MG63 (cell line): ENCODE measurements at regions not wholly inside any gene's neighbourhood (a gene's known extent, or its start where the extent isn't known, plus 50 kb on each side); places are given as distances from the start of the nearest gene placed in this dataset.
"Not testable (repeated sequence)": the region's sequence is repeated elsewhere in the genome, so short reads cannot be mapped to it uniquely, and the experiment has no call there.

ENCODE experiments used
- DNase-seq: peaks from one replicate; pipeline ENCODE4 v3.0.0-alpha.2; 2020
- H3K27me3 ChIP-seq: fragments of 250-450 bp; sonication (Bioruptor Pico); 2 replicates; pipeline ENCODE4 v1.5.1; 2020; ENCODE audit warnings: mild to moderate bottlenecking, moderate library complexity
- H3K36me3 ChIP-seq: fragments of 250-450 bp; sonication (Bioruptor Pico); 2 replicates; pipeline ENCODE4 v1.5.1; 2020; ENCODE audit warnings: mild to moderate bottlenecking, moderate library complexity
- H3K4me3 ChIP-seq: fragments of 250-450 bp; sonication (Bioruptor Pico); 2 replicates; pipeline ENCODE4 v1.5.1; 2020; ENCODE audit warnings: mild to moderate bottlenecking, moderate library complexity
- H3K9me3 ChIP-seq: fragments of 250-450 bp; sonication (Bioruptor Pico); 2 replicates; pipeline ENCODE4 v1.5.1; 2020; ENCODE audit warnings: mild to moderate bottlenecking, moderate library complexity

DNA sequence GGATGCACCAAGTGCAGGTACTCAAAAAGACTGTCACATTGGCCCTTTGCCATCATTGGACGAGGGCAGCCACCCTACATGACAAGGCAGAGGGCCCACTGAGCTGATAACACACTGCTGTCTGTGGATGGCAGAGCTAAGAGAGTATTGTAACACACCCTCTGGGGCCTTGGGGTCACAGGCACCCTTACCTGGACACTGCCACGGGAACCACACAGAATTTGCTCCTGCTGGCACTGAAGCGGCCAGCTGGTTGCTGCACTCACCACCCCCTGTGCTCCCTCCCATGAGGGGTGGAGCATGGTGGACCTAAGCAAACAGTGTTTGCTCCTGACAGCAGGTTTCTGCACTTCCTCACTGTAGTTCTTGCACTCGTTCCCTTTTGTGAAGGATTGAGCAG lies 208.2 kb upstream of the SGO1 start:
- Histone ChIP-seq H3K36me3 (no peaks in the 10 kb centered on the region), H3K4me3 (no peak overlapping the region), H3K27me3 (no peaks in the 10 kb centered on the region), H3K9me3 (no peaks in the 10 kb centered on the region)
- no peak for DNase-seq

- H3K36me3 ChIP-seq, result no peaks in the 10 kb centered on the region
- no peak overlapping the region for H3K4me3 ChIP-seq
- no peaks in the 10 kb centered on the region for H3K27me3 ChIP-seq
- no peak for DNase-seq
- H3K9me3 ChIP-seq, result no peaks in the 10 kb centered on the region
These were observed 205.6 kb upstream of the SGO1 start for GRCh38 chr3:20391644-20392043.

DNA sequence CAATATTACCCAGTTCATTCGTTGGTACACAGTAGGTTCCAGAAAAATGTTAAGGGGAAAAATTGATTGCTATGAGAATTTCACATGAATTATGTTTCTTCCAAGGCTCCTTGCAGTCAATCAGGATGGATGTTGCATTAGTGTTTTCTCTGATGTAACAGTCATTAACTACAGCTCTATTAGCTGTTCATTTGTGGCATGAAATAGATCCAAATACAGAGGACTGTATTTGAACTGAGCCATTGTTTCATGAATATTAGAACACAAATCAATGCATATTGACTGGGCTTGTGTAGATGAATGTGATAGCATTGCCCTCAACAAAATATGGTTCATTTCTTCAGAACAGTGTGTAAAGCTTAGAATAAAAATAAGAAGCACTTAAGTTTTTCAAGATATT lies 203.0 kb upstream of the SGO1 start:
- Histone ChIP-seq H3K36me3 (no peaks in the 10 kb centered on the region), H3K4me3 (no peak overlapping the region), H3K9me3 (no peaks in the 10 kb centered on the region), H3K27me3 (no peaks in the 10 kb centered on the region)
- DNase-seq, result no peak

DNA sequence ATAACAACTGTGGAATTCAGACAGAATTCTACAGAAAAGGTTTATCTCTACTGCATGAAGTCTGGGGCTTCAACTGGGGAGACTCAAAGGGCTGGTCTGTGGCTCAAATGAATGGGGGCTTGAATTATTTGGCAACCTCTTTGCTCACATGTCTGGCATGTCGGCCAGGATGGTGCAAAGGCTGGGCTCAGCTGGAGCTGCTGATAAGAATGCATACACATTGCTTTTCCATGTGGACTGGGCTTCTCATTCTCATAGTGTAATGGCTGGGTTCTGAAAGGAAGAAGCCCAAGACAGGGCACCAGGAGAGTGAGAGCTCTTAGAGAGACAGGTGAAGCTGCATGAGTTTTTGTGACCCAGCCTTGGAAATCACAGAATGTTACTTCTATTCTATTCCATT lies 194.3 kb upstream of the SGO1 start:
- Histone ChIP-seq H3K9me3 (no peaks in the 10 kb centered on the region), H3K27me3 (no peaks in the 10 kb centered on the region), H3K4me3 (no peak overlapping the region), H3K36me3 (no peaks in the 10 kb centered on the region)
- DNase-seq, result no peak

DNA sequence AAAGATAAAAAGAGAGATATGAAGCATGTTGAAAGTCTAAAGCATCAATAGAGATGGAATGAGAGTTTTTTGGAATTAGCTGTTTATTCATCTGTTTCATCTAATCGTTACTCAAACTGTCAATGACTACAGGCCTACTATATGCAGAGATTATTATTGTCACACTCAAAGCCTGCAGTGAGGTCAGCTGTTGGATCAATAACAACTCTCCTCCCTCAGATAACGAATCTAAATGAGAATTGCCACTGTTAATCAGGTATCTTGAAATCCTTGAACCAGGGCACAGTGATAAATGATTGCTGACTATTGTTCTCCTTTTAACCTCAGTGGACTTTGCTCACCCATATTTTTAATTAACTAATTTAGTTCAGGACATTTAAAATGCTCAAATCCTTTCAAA lies 192.3 kb upstream of the SGO1 start:
- Histone ChIP-seq H3K36me3 (no peaks in the 10 kb centered on the region), H3K4me3 (no peak overlapping the region), H3K27me3 (no peaks in the 10 kb centered on the region), H3K9me3 (no peaks in the 10 kb centered on the region)
- no peak for DNase-seq

- no peak for DNase-seq
- H3K27me3 ChIP-seq, result no peaks in the 10 kb centered on the region
- H3K4me3 ChIP-seq, result no peak overlapping the region
- H3K9me3 ChIP-seq, result no peaks in the 10 kb centered on the region
- no peaks in the 10 kb centered on the region for H3K36me3 ChIP-seq
These were observed 190.7 kb upstream of the SGO1 start for GRCh38 chr3:20376665-20377217.

DNA sequence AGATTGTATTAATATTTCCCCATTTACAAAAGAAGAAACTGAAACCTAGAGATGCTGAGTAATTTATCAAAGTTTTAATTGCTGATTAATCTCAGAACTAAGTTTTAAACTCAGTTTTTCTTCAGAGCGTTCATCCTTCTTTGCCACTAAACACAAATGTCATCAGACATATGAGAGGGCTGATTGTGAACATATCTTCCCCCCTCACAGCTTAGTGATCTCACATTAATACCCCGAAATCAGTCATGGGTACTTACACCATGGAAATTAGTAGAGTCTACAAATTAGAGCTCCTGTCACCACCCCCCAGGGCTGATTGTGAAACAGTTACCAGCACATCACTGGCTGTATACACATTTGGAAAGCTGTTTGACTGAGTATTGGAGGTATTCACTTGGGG lies 189.3 kb upstream of the SGO1 start:
- Histone ChIP-seq H3K9me3 (no peaks in the 10 kb centered on the region), H3K4me3 (no peak overlapping the region), H3K27me3 (no peaks in the 10 kb centered on the region), H3K36me3 (no peaks in the 10 kb centered on the region)
- DNase-seq, result no peak

DNA sequence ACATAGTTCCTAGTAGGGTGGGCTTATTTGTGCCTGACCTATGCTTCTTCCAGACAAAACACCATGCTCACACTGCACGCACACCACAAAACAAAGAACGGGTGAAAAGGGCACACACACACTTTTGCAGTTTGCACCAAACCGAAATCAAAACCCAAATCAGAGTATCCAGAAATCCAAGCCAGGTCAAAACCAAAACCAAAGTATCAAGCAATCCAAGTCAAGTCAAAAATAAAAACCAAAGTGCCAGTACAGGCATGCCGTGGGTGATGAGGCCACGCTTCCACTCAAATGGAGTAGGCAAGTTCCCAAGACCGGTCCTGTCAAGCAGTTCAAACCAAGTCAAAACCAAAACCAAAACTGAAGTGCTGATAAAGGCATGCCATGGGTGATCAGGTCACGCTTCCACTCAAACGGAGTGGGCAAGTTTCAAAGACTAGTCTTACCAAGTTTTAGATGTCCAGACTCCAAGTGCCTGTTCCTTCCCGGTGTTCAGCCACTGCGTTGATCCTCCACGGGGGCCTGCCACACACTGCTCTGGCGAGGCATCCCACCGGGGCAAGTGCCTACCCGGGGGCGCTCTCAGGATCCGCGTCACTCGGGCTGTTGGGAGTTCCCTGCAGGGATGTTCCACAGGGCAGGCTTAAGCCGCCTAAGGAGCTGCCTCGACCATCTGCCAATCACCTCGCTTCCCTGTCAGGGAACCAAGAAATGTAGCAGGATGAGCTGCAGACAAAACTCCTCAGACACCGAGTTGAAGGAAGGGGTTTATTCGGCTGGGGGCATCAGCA lies 184.5 kb upstream of the SGO1 start:
- not testable (repeated sequence) for DNase-seq, H3K9me3 ChIP-seq, H3K36me3 ChIP-seq, H3K27me3 ChIP-seq, H3K4me3 ChIP-seq

GRCh38 chr3:20361000-20361399 lies 175.0 kb upstream of the SGO1 start:
- Histone ChIP-seq H3K4me3 (no peak overlapping the region), H3K36me3 (no peaks in the 10 kb centered on the region), H3K27me3 (no peaks in the 10 kb centered on the region), H3K9me3 (no peaks in the 10 kb centered on the region)
- no peak for DNase-seq

DNA sequence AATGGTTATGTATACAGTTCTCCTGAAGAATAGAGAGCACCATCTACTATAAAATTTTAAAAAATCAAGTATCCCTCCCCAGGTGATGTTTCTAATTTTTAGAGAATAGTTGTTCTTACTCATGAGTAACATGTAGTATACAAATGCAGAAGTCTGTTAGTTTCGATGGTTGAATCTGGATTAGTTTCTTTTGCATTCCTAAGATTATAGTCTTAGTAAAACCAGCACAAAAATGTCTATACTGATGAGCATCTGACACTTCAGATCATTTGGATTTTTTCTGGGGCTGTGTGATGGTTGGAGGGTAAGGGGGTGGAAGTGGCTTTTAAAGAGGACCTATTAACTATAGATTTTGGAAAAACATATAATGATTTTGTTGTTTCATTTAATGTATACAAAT lies 167.3 kb upstream of the SGO1 start:
- H3K27me3 ChIP-seq, result no peaks in the 10 kb centered on the region
- no peaks in the 10 kb centered on the region for H3K9me3 ChIP-seq
- H3K36me3 ChIP-seq, result no peaks in the 10 kb centered on the region
- DNase-seq, result no peak
- no peak overlapping the region for H3K4me3 ChIP-seq

DNA sequence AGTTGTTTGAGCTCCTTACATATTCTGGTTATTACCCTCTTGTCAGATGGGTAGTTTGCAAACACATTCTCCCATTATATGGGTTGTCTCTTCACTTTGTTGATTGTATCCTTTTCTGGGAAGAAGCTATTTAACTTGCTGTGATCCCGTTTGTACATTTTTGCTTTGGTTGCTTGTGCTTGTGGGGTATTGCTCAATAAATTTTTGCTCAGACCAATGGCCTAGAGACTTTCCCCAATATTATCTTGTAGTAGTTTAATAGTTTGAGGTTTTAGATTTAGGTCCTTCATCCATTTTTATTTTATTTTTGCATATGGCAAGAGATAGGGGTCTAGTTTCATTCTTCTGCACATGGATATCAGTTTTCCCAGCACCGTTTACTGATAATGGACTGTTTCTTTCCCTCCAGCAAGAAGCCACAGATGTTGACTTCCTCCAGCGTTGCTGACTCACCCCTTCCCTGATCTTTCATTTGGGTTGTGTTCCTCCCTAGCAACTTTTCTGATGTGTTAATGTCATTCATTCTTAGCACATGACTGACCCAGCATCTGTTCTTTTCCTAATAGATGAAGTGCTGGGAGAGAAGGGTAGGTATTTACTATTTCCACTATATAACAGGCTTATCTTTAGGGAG lies 166.7 kb upstream of the SGO1 start:
- no peak for DNase-seq

GRCh38 chr3:20350449-20350848 lies 164.4 kb upstream of the SGO1 start:
- no peaks in the 10 kb centered on the region for H3K9me3 ChIP-seq
- DNase-seq, result no peak
- H3K4me3 ChIP-seq, result no peak overlapping the region
- H3K36me3 ChIP-seq, result no peaks in the 10 kb centered on the region
- no peaks in the 10 kb centered on the region for H3K27me3 ChIP-seq

More for the DNA sequence above, 166.7 kb upstream of the SGO1 start:
- Histone ChIP-seq H3K27me3 (no peaks in the 10 kb centered on the region), H3K36me3 (no peaks in the 10 kb centered on the region), H3K4me3 (no peak overlapping the region), H3K9me3 (no peaks in the 10 kb centered on the region)

DNA sequence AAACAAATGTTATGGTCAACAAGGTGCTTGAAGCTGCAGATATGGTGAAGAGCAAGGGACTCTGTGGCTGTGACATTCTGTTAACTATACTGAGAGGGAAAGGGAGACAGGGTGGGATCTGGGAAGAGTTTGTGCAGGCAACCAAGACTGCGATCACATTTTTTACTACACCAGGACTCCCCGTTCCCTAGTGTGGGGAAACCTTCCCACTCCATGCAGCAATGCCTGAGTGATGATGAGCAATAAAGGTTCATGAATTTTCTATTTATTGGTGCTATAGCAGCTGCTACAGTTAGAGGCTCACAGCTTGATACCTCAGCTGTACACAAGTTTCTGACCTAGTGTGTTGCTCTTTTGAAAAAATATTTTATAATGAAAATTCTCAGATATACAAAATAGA lies 160.9 kb upstream of the SGO1 start:
- no peak for DNase-seq
- Histone ChIP-seq H3K36me3 (no peaks in the 10 kb centered on the region), H3K4me3 (no peak overlapping the region), H3K9me3 (no peaks in the 10 kb centered on the region), H3K27me3 (no peaks in the 10 kb centered on the region)

DNA sequence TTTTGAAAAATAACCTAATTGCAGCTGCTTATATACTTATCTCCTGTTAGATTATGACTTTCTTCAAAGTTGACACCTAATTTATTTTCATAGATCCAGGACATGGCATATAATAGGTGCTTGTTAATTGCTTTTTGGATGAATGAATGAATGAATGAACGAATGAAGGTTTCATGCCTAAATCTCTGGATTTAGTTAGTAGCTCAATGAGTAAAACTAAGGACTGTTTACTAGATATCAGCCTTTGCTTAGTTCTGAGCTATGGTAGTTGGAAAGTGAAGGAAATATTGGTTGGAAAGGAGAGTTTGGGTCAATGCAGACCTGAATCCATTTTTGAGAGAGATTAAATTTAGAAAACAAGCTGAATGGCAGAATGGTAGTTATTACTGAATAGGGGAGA lies 160.4 kb upstream of the SGO1 start:
- no peak overlapping the region for H3K4me3 ChIP-seq
- H3K27me3 ChIP-seq, result no peaks in the 10 kb centered on the region
- no peak for DNase-seq
- H3K9me3 ChIP-seq, result no peaks in the 10 kb centered on the region
- H3K36me3 ChIP-seq, result no peaks in the 10 kb centered on the region

DNA sequence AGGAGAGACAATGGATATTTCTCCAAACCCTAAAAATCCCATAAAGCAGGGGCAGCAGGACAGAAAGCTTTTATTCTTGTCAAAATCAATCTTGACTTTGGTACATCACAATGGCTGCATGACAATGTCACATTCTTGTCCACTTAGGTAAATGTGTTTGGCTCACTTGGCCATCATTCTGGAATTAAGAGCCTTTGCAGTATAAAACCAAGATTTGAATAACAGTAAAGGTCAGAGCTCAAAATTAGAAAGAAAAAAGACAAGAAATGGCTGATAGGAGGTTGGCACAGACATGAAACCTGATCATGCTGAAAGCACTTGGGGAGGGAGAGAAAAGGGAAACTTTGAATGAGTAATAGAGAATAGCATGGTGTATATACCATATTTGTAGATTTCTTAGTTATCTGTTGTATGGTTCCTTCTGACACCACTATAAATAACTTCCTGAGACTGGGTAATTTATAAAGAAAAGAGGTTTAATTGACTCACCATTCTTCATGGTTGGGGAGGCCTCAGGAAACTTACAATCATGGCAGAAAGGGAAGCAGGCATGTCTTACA lies 158.5 kb upstream of the SGO1 start:
- Histone ChIP-seq H3K27me3 (no peaks in the 10 kb centered on the region), H3K36me3 (no peaks in the 10 kb centered on the region)

DNA sequence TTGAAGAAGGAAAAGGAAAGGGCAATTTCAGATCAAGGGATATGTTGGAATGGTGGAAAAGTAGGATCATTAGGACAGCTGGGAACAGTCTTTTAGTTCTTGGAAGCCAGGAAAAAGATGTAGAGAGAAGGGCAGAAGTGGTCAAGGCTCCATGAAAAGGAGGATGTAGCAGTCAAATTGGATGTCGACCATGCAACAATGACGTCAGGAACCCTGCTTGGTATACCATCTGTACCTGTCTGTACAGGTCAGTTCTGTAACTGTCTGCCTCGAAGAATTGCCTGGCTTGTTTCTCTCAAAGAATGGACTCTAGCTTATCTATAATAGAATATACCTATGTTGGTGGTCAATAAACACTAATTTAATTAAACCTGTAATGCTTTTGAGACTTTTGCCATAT lies 157.8 kb upstream of the SGO1 start:
- H3K4me3 ChIP-seq, result no peak overlapping the region
- H3K9me3 ChIP-seq, result no peaks in the 10 kb centered on the region
- no peaks in the 10 kb centered on the region for H3K36me3 ChIP-seq
- no peaks in the 10 kb centered on the region for H3K27me3 ChIP-seq
- no peak for DNase-seq

More for the DNA sequence above, 158.5 kb upstream of the SGO1 start:
- H3K4me3 ChIP-seq, result no peak overlapping the region
- DNase-seq, result no peak
- H3K9me3 ChIP-seq, result no peaks in the 10 kb centered on the region

GRCh38 chr3:20340324-20340928 lies 154.4 kb upstream of the SGO1 start:
- Histone ChIP-seq H3K36me3 (no peaks in the 10 kb centered on the region), H3K4me3 (no peak overlapping the region), H3K9me3 (no peaks in the 10 kb centered on the region), H3K27me3 (no peaks in the 10 kb centered on the region)
- DNase-seq, result peak; percentile 24
